Kidney (tissue), 13 donors: ENCODE measurements at regions not wholly inside any gene's neighbourhood (a gene's known extent, or its start where the extent isn't known, plus 50 kb on each side); places are given as distances from the start of the nearest gene placed in this dataset.

Experiments used
- DNase-seq, 5 donors: peaks; one replicate each; pipeline ENCODE4 v3.0.0-alpha.2; 2013 to 2020
- FAIRE-seq: peaks from 2 replicates; lab custom pipeline; 2012; peaks lifted over from hg19 to GRCh38; lab: Jason Lieb, UNC
- H3K27ac ChIP-seq, 2 donors: one replicate each; pipeline ENCODE4 v1.7.0; 2013; ENCODE audit warnings: low read depth in 2 of 2, low read length in 2 of 2, inconsistent platforms in 1 of 2
- H3K27me3 ChIP-seq: one replicate; pipeline ENCODE4 v1.7.1; 2013; ENCODE audit warnings: low read length, inconsistent platforms; ENCODE audit not compliant: control insufficient read depth, insufficient read depth
- H3K36me3 ChIP-seq, 3 donors: one replicate each; pipeline versions ENCODE4 v1.7.0 to v1.7.1; 2013; ENCODE audit warnings: low read length in 3 of 3, control low read depth in 1 of 3, inconsistent platforms in 1 of 3; ENCODE audit not compliant: insufficient read depth in 3 of 3, control insufficient read depth in 2 of 3
- H3K4me1 ChIP-seq, 3 donors: one replicate each; pipeline versions ENCODE4 v1.7.0 to v1.7.1; 2013; ENCODE audit warnings: low read length in 3 of 3, inconsistent platforms in 1 of 3, low read depth in 1 of 3; ENCODE audit not compliant: control insufficient read depth in 2 of 3, insufficient read depth in 2 of 3
- H3K4me3 ChIP-seq, 3 donors: one replicate each; pipeline versions ENCODE4 v1.7.0 to v1.8.1; 2013; ENCODE audit warnings: low read length in 3 of 3, control low read depth in 1 of 3, inconsistent platforms in 1 of 3
- H3K9ac ChIP-seq, 3 donors: one replicate each; pipeline versions ENCODE4 v1.7.0 to v1.7.1; 2013; ENCODE audit warnings: low read length in 3 of 3, control low read depth in 1 of 3, inconsistent platforms in 1 of 3
- H3K9me3 ChIP-seq, 3 donors: one replicate each; pipeline versions ENCODE4 v1.7.0 to v1.7.1; 2013; ENCODE audit warnings: low read length in 3 of 3, control low read depth in 1 of 3, inconsistent platforms in 1 of 3; ENCODE audit not compliant: control insufficient read depth in 2 of 3, insufficient read depth in 1 of 3
- CTCF ChIP-seq: IDR thresholded peaks from 3 replicates; pipeline ENCODE4 v1.5.1; 2012; ENCODE audit warnings: mild to moderate bottlenecking, moderate library complexity, borderline replicate concordance; ENCODE audit not compliant: insufficient read depth; ENCODE audit errors: extremely low read depth
- intact Hi-C: fragments of 100-400 bp; cut with DNase I; formaldehyde crosslinking; loops from one replicate; pipeline ENCODE4 v1.11.1; 2022
- donor health status: control.
- donor health status: control.
- donor health status: control.
- donor health status: control.
- donor health status: control.
- donor health status: DM: yes; HTN: yes; CAD: no.
- donor health status: Normal renal cell carcinoma (clear cell type).

DNA sequence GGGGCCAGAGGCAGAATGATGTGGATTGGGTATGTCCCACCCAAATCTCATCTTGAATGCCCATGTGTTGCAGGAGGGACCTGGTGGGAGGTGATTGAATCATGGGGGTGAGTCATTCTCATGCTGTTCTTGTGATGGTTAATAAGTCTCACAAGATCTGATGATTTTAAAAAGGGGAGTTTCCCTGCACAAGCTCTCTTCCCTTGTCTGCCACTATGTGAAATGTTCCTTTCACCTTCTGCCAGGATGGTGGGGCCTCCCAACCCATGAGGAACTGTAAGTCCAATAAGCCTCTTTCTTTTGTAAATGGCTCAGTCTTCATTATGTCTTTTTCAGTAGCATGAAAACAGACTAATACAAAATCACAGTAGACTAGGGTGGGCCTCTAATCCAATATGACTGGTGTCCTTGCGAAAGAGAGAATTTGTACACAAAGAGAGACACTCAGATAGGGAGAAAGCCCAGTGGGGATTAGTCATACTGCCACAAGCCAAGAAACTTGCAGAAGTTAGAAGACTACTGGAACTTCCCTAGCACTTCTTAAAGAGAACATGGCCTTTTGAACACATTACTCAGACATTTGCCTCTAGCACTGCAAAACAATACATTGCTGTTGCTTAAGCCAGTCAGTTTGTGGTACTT, 68.4 kb downstream of the ANXA1 start:
- FAIRE-seq (no peak), DNase-seq (no peak)
- no peaks in the 10 kb centered on the region for H3K9me3 ChIP-seq
- no peak overlapping the region for H3K9ac ChIP-seq
- H3K27me3 ChIP-seq, result no peaks in the 10 kb centered on the region
- no peak overlapping the region for H3K27ac ChIP-seq
- H3K4me3 ChIP-seq, result no peak overlapping the region
- no peaks in the 10 kb centered on the region for H3K36me3 ChIP-seq
- TF ChIP-seq CTCF, result no peak
- no peaks in the 10 kb centered on the region for H3K4me1 ChIP-seq
- intact Hi-C loops, result no loop called here

DNA sequence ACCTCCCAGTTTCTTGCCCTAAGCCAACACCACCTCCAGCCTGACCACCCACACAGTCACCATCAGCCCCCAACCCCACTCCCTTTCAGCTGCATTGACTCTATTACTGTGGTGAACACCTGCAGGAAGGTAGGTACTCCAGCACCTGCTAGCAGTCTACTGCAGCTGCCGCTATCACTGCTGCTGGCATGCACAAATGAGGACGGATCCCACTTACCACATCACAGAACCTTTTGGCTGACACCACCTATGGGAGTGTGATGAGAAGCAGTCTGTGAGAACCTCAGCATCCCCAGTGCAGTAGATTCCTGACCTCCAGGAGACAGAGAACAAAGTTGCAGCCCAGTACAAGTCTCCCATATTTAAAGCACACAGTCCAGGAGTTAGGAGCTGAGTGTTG, 71.9 kb downstream of the ANXA1 start:
- no peaks in the 10 kb centered on the region for H3K9me3 ChIP-seq
- intact Hi-C loops, result no loop called here
- DNase-seq (no peak), FAIRE-seq (no peak)
- H3K27me3 ChIP-seq, result no peaks in the 10 kb centered on the region
- no peaks in the 10 kb centered on the region for H3K36me3 ChIP-seq
- H3K4me1 ChIP-seq, result no peaks in the 10 kb centered on the region
- H3K27ac ChIP-seq, result no peak overlapping the region
- no peak overlapping the region for H3K9ac ChIP-seq
- H3K4me3 ChIP-seq, result no peak overlapping the region
- no peak for TF ChIP-seq CTCF

- Histone ChIP-seq H3K36me3 (no peaks in the 10 kb centered on the region), H3K9me3 (no peaks in the 10 kb centered on the region), H3K27ac (no peak overlapping the region), H3K4me1 (no peaks in the 10 kb centered on the region), H3K4me3 (no peak overlapping the region), H3K9ac (no peak overlapping the region), H3K27me3 (no peaks in the 10 kb centered on the region)
- DNase-seq, result no peak
- intact Hi-C loops, result no loop called here
- no peak for FAIRE-seq
- no peak for TF ChIP-seq CTCF
These were observed 77.9 kb downstream of the ANXA1 start for GRCh38 chr9:73229543-73229942.

GRCh38 chr9:73230251-73230650, 78.6 kb downstream of the ANXA1 start:
- no peak overlapping the region for H3K27ac ChIP-seq
- no peak for TF ChIP-seq CTCF
- H3K4me3 ChIP-seq, result no peak overlapping the region
- no peak for DNase-seq
- H3K9ac ChIP-seq, result no peak overlapping the region
- FAIRE-seq, result no peak
- no peaks in the 10 kb centered on the region for H3K4me1 ChIP-seq
- H3K36me3 ChIP-seq, result no peaks in the 10 kb centered on the region
- intact Hi-C loops, result no loop called here
- no peaks in the 10 kb centered on the region for H3K9me3 ChIP-seq
- H3K27me3 ChIP-seq, result no peaks in the 10 kb centered on the region
